GM23338 (cell line): ENCODE measurements at regions not wholly inside any gene's neighbourhood (a gene's known extent, or its start where the extent isn't known, plus 50 kb on each side); places are given as distances from the start of the nearest gene placed in this dataset.

Experiments
- ATAC-seq: fragments of 200-7000 bp; cut with Tn5 transposase; 3 replicates; pipeline ENCODE4 v1.9.1; 2020
- DNase-seq: peaks from one replicate; pipeline ENCODE4 v3.0.0-alpha.2; 2015; ENCODE audit warnings: low spot score
- H2AFZ ChIP-seq: fragments of 200-600 bp; sonication (generic); 2 replicates; pipeline ENCODE4 v1.8.0; 2016; ENCODE audit warnings: antibody characterized with exemption, mild to moderate bottlenecking, moderate library complexity
- H3F3A ChIP-seq: fragments of 200-600 bp; sonication (generic); replicated peaks from 2 replicates; pipeline ENCODE4 v1.8.0; 2017; ENCODE audit warnings: antibody characterized with exemption, mixed run types, low read depth
- H3K27ac ChIP-seq: fragments of 200-600 bp; sonication (generic); 2 replicates; pipeline ENCODE4 v1.6.1; 2016; ENCODE audit warnings: low read depth
- H3K27me3 ChIP-seq: fragments of 200-600 bp; sonication (generic); 2 replicates; pipeline ENCODE4 v1.8.0; 2016; ENCODE audit warnings: mild to moderate bottlenecking, mixed run types, moderate library complexity; ENCODE audit not compliant: insufficient read depth
- H3K36me3 ChIP-seq: fragments of 200-600 bp; sonication (generic); 2 replicates; pipeline ENCODE4 v1.8.0; 2016; ENCODE audit warnings: mild to moderate bottlenecking; ENCODE audit not compliant: insufficient read depth
- H3K4me1 ChIP-seq: fragments of 200-600 bp; sonication (generic); 2 replicates; pipeline ENCODE4 v1.8.0; 2016; ENCODE audit warnings: mild to moderate bottlenecking, moderate library complexity; ENCODE audit not compliant: insufficient read depth
- H3K4me2 ChIP-seq: fragments of 200-600 bp; sonication (generic); 2 replicates; pipeline ENCODE4 v1.7.1; 2017; ENCODE audit warnings: mixed run types
- H3K4me3 ChIP-seq: fragments of 200-600 bp; sonication (generic); 2 replicates; pipeline ENCODE4 v1.6.1; 2016; ENCODE audit warnings: mixed run types
- H3K79me2 ChIP-seq: fragments of 200-600 bp; sonication (generic); replicated peaks from 2 replicates; pipeline ENCODE4 v1.8.0; 2017; ENCODE audit warnings: mild to moderate bottlenecking; ENCODE audit not compliant: insufficient read depth
- H3K9me2 ChIP-seq: fragments of 200-600 bp; sonication (generic); 2 replicates; pipeline ENCODE4 v1.8.0; 2017; ENCODE audit not compliant: insufficient read depth
- H4K20me1 ChIP-seq: fragments of 200-600 bp; sonication (generic); replicated peaks from 2 replicates; pipeline ENCODE4 v1.8.0; 2017; ENCODE audit warnings: mild to moderate bottlenecking; ENCODE audit not compliant: insufficient read depth
- H3K27ac Mint-ChIP-seq: 2 replicates; pipeline ENCODE4 v1.8.0; 2020; ENCODE audit warnings: inconsistent platforms, mild to moderate bottlenecking, moderate library complexity, mixed read lengths
- H3K27me3 Mint-ChIP-seq: 3 replicates; pipeline ENCODE4 v1.8.0; 2022; ENCODE audit warnings: low read depth, mild to moderate bottlenecking, moderate library complexity, mixed read lengths, inconsistent platforms; ENCODE audit not compliant: insufficient read depth, poor library complexity
- H3K36me3 Mint-ChIP-seq: 3 replicates; pipeline ENCODE4 v1.8.0; 2021; ENCODE audit warnings: low read depth, mild to moderate bottlenecking, inconsistent platforms, moderate library complexity, mixed read lengths
- H3K4me1 Mint-ChIP-seq: 3 replicates; pipeline ENCODE4 v1.8.0; 2020; ENCODE audit warnings: mild to moderate bottlenecking, inconsistent platforms, mixed read lengths
- H3K4me3 Mint-ChIP-seq: 3 replicates; pipeline ENCODE4 v1.8.0; 2021; ENCODE audit warnings: moderate library complexity, mild to moderate bottlenecking, inconsistent platforms, mixed read lengths
- H3K9me3 Mint-ChIP-seq: 3 replicates; pipeline ENCODE4 v1.8.0; 2020; ENCODE audit warnings: moderate library complexity, mild to moderate bottlenecking, inconsistent platforms, mixed read lengths
- EZH2 ChIP-seq: fragments of 200-600 bp; sonication (generic); IDR thresholded peaks from one replicate; pipeline ENCODE4 v1.8.0; 2017; ENCODE audit warnings: antibody characterized with exemption, mild to moderate bottlenecking, low read depth; ENCODE audit not compliant: unreplicated experiment
- EZH2phosphoT487 ChIP-seq: fragments of 200-600 bp; sonication (generic); IDR thresholded peaks from one replicate; pipeline ENCODE4 v1.8.1; 2018; ENCODE audit warnings: antibody characterized with exemption; ENCODE audit not compliant: unreplicated experiment
- JUNB ChIP-seq: IDR thresholded peaks from one replicate; pipeline ENCODE4 v1.6.1; 2016; ENCODE audit warnings: antibody characterized with exemption; ENCODE audit not compliant: unreplicated experiment
- NANOG ChIP-seq: IDR thresholded peaks from 2 replicates; pipeline ENCODE4 v1.6.1; 2016; ENCODE audit warnings: antibody characterized with exemption, borderline replicate concordance
- POLR2AphosphoS5 ChIP-seq: IDR thresholded peaks from 2 replicates; pipeline ENCODE4 v1.6.1; 2016; ENCODE audit warnings: antibody characterized with exemption, low read depth
- STAT1 ChIP-seq: IDR thresholded peaks from one replicate; pipeline ENCODE4 v1.6.1; 2016; ENCODE audit warnings: antibody characterized with exemption; ENCODE audit not compliant: unreplicated experiment
- ZNF114 ChIP-seq: fragments of 250-450 bp; sonication (Bioruptor Pico); IDR thresholded peaks from 2 replicates; pipeline ENCODE4 v1.5.0; 2020; ENCODE audit warnings: mild to moderate bottlenecking, moderate library complexity
- ZNF331 ChIP-seq: fragments of 250-450 bp; sonication (Bioruptor Pico); IDR thresholded peaks from 2 replicates; pipeline ENCODE4 v1.5.0; 2020; ENCODE audit warnings: low read depth, mild to moderate bottlenecking, moderate library complexity
- TF ChIP-seq, protein P1 (sequence below): IDR thresholded peaks from 2 replicates; pipeline ENCODE4 v1.6.1; 2016; ENCODE audit warnings: antibody characterized with exemption
- TF ChIP-seq, protein P2 (sequence below): fragments of 250-450 bp; sonication (Bioruptor Pico); IDR thresholded peaks from 2 replicates; pipeline ENCODE4 v1.5.0; 2020; ENCODE audit warnings: mild to moderate bottlenecking, moderate library complexity
- TF ChIP-seq, protein P3 (sequence below): IDR thresholded peaks from one replicate; pipeline ENCODE4 v1.6.1; 2018; ENCODE audit warnings: antibody characterized with exemption; ENCODE audit not compliant: unreplicated experiment
- TF ChIP-seq, protein P4 (sequence below), 2 experiments: fragments of 200-600 bp in 1 of 2; sonication (generic) in 1 of 2; conservative IDR thresholded peaks; 2 replicates each; pipeline versions ENCODE4 v1.5.1 to v1.6.1; 2016 to 2017; ENCODE audit warnings: antibody characterized with exemption in 2 of 2, low read depth in 2 of 2, mild to moderate bottlenecking in 2 of 2, moderate library complexity in 1 of 2

DNA sequence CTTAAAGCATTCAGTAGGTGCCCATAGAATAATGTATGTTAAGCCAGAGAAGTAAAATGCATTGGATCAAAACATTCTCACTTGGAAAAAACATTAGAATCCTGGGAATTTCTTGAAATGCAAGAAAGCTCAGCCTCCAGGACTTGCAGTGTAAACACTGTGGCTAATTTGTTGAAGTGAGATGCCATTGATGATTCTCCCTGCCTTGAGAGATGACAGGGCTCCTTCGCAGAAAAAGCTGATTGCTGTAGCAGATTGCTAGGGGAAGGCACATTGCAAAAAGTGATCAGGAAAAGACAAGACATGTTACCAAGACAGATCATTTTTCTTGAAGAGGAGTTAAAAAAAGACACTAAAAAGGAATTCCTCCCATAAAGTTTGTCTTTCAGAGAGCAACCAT is 204.2 kb upstream of the HMGA2 start (continued):
- no peak for TF ChIP-seq ZNF114 (CRISPR knock-in tag)
- TF ChIP-seq EZH2phosphoT487, result no peak
- no peak for TF ChIP-seq EZH2
- TF ChIP-seq, protein P1, sequence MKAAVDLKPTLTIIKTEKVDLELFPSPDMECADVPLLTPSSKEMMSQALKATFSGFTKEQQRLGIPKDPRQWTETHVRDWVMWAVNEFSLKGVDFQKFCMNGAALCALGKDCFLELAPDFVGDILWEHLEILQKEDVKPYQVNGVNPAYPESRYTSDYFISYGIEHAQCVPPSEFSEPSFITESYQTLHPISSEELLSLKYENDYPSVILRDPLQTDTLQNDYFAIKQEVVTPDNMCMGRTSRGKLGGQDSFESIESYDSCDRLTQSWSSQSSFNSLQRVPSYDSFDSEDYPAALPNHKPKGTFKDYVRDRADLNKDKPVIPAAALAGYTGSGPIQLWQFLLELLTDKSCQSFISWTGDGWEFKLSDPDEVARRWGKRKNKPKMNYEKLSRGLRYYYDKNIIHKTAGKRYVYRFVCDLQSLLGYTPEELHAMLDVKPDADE, result no peak

DNA sequence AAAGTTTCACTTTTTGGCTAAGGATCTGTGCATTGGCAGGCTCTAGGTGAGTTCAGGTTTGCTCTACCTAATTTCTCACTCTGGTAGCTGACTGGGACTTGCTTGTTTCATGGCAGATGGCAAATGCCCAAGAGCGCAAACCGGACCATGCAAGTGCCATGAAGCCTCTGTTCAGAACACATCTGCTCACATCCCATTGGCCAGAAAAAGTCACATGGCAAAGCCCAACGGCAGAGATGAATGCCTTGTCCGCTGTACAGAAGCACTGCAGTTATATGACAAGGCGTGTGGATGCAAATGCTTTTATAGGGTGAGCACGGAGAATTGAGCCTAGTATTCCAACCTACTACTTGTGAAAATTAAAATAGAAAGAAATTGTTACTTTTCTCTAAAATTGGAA is 202.2 kb upstream of the HMGA2 start:
- Histone ChIP-seq H3K79me2 (no peaks in the 10 kb centered on the region), H3F3A (no peaks in the 10 kb centered on the region), H3K4me3 (no peak overlapping the region), H3K36me3 (no peaks in the 10 kb centered on the region), H4K20me1 (no peaks in the 10 kb centered on the region), H3K9me2 (peaks cover 3% of the 10 kb centered on the region; the same call in 1 of the 2 replicates), H3K27me3 (no peaks in the 10 kb centered on the region), H3K4me2 (no peak overlapping the region), H3K27ac (no peak overlapping the region), H2AFZ (no peak overlapping the region), H3K4me1 (no peaks in the 10 kb centered on the region)
- ATAC-seq, result no peak
- Mint-ChIP-seq H3K27ac (no peak overlapping the region), H3K4me1 (peaks cover 5% of the 10 kb centered on the region), H3K9me3 (no peaks in the 10 kb centered on the region), H3K36me3 (no peaks in the 10 kb centered on the region), H3K27me3 (no peaks in the 10 kb centered on the region), H3K4me3 (no peak overlapping the region)
- DNase-seq, result no peak
- TF ChIP-seq, protein P1, result no peak
- TF ChIP-seq EZH2 (no peak), POLR2AphosphoS5 (no peak), EZH2phosphoT487 (no peak), ZNF331 (CRISPR knock-in tag) (no peak), STAT1 (no peak), NANOG (no peak), ZNF114 (CRISPR knock-in tag) (no peak), JUNB (no peak)
- TF ChIP-seq, protein P2, sequence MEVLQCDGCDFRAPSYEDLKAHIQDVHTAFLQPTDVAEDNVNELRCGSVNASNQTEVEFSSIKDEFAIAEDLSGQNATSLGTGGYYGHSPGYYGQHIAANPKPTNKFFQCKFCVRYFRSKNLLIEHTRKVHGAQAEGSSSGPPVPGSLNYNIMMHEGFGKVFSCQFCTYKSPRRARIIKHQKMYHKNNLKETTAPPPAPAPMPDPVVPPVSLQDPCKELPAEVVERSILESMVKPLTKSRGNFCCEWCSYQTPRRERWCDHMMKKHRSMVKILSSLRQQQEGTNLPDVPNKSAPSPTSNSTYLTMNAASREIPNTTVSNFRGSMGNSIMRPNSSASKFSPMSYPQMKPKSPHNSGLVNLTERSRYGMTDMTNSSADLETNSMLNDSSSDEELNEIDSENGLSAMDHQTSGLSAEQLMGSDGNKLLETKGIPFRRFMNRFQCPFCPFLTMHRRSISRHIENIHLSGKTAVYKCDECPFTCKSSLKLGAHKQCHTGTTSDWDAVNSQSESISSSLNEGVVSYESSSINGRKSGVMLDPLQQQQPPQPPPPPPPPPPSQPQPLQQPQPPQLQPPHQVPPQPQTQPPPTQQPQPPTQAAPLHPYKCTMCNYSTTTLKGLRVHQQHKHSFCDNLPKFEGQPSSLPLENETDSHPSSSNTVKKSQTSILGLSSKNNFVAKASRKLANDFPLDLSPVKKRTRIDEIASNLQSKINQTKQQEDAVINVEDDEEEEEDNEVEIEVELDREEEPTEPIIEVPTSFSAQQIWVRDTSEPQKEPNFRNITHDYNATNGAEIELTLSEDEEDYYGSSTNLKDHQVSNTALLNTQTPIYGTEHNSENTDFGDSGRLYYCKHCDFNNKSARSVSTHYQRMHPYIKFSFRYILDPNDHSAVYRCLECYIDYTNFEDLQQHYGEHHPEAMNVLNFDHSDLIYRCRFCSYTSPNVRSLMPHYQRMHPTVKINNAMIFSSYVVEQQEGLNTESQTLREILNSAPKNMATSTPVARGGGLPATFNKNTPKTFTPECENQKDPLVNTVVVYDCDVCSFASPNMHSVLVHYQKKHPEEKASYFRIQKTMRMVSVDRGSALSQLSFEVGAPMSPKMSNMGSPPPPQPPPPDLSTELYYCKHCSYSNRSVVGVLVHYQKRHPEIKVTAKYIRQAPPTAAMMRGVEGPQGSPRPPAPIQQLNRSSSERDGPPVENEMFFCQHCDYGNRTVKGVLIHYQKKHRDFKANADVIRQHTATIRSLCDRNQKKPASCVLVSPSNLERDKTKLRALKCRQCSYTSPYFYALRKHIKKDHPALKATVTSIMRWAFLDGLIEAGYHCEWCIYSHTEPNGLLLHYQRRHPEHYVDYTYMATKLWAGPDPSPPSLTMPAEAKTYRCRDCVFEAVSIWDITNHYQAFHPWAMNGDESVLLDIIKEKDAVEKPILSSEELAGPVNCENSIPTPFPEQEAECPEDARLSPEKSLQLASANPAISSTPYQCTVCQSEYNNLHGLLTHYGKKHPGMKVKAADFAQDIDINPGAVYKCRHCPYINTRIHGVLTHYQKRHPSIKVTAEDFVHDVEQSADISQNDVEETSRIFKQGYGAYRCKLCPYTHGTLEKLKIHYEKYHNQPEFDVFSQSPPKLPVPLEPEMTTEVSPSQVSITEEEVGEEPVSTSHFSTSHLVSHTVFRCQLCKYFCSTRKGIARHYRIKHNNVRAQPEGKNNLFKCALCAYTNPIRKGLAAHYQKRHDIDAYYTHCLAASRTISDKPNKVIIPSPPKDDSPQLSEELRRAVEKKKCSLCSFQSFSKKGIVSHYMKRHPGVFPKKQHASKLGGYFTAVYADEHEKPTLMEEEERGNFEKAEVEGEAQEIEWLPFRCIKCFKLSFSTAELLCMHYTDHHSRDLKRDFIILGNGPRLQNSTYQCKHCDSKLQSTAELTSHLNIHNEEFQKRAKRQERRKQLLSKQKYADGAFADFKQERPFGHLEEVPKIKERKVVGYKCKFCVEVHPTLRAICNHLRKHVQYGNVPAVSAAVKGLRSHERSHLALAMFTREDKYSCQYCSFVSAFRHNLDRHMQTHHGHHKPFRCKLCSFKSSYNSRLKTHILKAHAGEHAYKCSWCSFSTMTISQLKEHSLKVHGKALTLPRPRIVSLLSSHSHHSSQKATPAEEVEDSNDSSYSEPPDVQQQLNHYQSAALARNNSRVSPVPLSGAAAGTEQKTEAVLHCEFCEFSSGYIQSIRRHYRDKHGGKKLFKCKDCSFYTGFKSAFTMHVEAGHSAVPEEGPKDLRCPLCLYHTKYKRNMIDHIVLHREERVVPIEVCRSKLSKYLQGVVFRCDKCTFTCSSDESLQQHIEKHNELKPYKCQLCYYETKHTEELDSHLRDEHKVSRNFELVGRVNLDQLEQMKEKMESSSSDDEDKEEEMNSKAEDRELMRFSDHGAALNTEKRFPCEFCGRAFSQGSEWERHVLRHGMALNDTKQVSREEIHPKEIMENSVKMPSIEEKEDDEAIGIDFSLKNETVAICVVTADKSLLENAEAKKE (CRISPR knock-in tag), result no peak
- TF ChIP-seq, protein P3, sequence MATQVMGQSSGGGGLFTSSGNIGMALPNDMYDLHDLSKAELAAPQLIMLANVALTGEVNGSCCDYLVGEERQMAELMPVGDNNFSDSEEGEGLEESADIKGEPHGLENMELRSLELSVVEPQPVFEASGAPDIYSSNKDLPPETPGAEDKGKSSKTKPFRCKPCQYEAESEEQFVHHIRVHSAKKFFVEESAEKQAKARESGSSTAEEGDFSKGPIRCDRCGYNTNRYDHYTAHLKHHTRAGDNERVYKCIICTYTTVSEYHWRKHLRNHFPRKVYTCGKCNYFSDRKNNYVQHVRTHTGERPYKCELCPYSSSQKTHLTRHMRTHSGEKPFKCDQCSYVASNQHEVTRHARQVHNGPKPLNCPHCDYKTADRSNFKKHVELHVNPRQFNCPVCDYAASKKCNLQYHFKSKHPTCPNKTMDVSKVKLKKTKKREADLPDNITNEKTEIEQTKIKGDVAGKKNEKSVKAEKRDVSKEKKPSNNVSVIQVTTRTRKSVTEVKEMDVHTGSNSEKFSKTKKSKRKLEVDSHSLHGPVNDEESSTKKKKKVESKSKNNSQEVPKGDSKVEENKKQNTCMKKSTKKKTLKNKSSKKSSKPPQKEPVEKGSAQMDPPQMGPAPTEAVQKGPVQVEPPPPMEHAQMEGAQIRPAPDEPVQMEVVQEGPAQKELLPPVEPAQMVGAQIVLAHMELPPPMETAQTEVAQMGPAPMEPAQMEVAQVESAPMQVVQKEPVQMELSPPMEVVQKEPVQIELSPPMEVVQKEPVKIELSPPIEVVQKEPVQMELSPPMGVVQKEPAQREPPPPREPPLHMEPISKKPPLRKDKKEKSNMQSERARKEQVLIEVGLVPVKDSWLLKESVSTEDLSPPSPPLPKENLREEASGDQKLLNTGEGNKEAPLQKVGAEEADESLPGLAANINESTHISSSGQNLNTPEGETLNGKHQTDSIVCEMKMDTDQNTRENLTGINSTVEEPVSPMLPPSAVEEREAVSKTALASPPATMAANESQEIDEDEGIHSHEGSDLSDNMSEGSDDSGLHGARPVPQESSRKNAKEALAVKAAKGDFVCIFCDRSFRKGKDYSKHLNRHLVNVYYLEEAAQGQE, result no peak
- TF ChIP-seq, protein P4, sequence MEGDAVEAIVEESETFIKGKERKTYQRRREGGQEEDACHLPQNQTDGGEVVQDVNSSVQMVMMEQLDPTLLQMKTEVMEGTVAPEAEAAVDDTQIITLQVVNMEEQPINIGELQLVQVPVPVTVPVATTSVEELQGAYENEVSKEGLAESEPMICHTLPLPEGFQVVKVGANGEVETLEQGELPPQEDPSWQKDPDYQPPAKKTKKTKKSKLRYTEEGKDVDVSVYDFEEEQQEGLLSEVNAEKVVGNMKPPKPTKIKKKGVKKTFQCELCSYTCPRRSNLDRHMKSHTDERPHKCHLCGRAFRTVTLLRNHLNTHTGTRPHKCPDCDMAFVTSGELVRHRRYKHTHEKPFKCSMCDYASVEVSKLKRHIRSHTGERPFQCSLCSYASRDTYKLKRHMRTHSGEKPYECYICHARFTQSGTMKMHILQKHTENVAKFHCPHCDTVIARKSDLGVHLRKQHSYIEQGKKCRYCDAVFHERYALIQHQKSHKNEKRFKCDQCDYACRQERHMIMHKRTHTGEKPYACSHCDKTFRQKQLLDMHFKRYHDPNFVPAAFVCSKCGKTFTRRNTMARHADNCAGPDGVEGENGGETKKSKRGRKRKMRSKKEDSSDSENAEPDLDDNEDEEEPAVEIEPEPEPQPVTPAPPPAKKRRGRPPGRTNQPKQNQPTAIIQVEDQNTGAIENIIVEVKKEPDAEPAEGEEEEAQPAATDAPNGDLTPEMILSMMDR (conservative IDR thresholded peaks at IDR 0.05; ENCODE audit: low read depth in 2 of 2), result no peak
